ENCODE measurements at regions not wholly inside any gene's neighbourhood (a gene's known extent, or its start where the extent isn't known, plus 50 kb on each side); places are given as distances from the start of the nearest gene placed in this dataset.
"Not testable (repeated sequence)": the region's sequence is repeated elsewhere in the genome, so short reads cannot be mapped to it uniquely, and the experiment has no call there.

DNA sequence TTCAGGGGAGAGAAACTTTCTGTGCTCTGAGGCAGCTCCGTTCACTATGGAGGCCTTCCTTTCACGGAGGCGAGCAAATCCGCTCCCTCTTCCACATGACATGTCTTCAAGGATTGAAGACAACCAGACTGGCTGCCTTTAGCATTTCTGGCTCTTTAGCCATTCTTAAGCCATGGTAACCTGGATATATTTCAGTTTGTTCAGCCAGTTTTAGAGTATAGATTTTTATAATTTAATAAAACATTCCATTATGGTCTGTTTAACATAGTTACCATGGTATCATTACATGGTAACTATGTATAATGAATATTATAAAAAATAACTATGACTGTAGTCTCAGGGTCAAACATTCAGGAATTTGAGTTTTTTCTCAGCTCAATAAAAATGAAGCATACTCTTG, 54.2 kb upstream of the NFIA start:
- Histone ChIP-seq H3K4me3 (ENCODE audit: low read length) (no peak overlapping the region), H3K27me3 (ENCODE audit: control insufficient read depth, insufficient read depth, low read length) (no peaks in the 10 kb centered on the region), H3K36me3 (ENCODE audit: control insufficient read depth, insufficient read depth, low read length) (no peaks in the 10 kb centered on the region), H3K27ac (ENCODE audit: low read length) (no peak overlapping the region), H3K9me3 (ENCODE audit: control insufficient read depth, low read depth, low read length) (no peaks in the 10 kb centered on the region), H3K4me1 (ENCODE audit: control insufficient read depth, insufficient read depth, low read length) (no peaks in the 10 kb centered on the region)
- DNase-seq: no peak
- WGBS (ENCODE audit: insufficient coverage, low lambda C conversion rate): no CpG with 5 or more reads among the region's 4 CpGs

DNA sequence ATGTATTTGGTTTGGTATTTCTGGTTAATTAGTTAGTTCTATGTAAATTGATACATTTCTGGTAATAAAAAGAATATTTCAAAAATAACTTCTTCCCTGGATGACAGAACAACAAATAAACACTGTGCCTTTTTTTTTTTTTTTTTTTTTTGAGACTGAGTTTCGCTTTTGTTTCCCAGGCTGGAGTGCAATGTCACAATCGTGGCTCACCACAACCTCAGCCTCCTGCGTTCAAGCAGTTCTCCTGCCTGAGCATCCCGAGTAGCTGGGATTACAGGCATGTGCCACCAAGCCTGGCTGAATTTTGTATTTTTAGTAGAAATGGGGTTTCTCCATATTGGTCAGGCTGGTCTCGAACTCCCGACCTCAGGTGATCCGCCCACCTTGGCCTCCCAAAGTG, 64.3 kb upstream of the NFIA start:
- WGBS (ENCODE audit: insufficient coverage, low lambda C conversion rate): no CpG with 5 or more reads among the region's 7 CpGs
- not testable (repeated sequence) for H3K9me3 ChIP-seq (ENCODE audit: control insufficient read depth, low read depth, low read length); H3K4me1 ChIP-seq (ENCODE audit: control insufficient read depth, insufficient read depth, low read length); H3K36me3 ChIP-seq (ENCODE audit: control insufficient read depth, insufficient read depth, low read length); H3K4me3 ChIP-seq (ENCODE audit: low read length); H3K27ac ChIP-seq (ENCODE audit: low read length); DNase-seq; H3K27me3 ChIP-seq (ENCODE audit: control insufficient read depth, insufficient read depth, low read length)

DNA sequence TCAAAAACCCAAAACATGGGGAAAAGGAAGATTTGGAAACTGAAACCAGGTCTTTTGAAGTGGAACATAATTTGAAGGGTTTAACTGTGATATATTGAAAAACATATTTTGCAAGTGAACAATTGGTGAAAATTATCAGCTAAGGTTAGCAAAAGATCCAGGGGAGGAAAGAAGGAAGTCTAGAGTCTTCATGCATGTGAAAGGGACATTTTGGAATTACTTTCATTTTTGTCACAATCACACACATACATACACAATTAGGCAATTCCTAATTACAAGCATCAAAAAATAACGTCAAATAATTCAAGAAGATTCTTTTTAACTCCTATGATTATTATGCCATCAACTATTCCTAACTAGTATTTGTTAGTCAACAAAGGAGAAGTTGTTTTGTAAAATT, 64.7 kb upstream of the NFIA start:
- no peaks in the 10 kb centered on the region for H3K9me3 ChIP-seq (ENCODE audit: control insufficient read depth, low read depth, low read length)
- DNase-seq: no peak
- no peak overlapping the region for H3K4me3 ChIP-seq (ENCODE audit: low read length)
- peaks cover 12% of the 10 kb centered on the region for H3K27me3 ChIP-seq (ENCODE audit: control insufficient read depth, insufficient read depth, low read length)
- 100% methylated on average over 1 of the region's 1 CpG for WGBS (ENCODE audit: insufficient coverage, low lambda C conversion rate)
- H3K4me1 ChIP-seq (ENCODE audit: control insufficient read depth, insufficient read depth, low read length): no peaks in the 10 kb centered on the region
- H3K27ac ChIP-seq (ENCODE audit: low read length): no peak overlapping the region
- H3K36me3 ChIP-seq (ENCODE audit: control insufficient read depth, insufficient read depth, low read length): no peaks in the 10 kb centered on the region

DNA sequence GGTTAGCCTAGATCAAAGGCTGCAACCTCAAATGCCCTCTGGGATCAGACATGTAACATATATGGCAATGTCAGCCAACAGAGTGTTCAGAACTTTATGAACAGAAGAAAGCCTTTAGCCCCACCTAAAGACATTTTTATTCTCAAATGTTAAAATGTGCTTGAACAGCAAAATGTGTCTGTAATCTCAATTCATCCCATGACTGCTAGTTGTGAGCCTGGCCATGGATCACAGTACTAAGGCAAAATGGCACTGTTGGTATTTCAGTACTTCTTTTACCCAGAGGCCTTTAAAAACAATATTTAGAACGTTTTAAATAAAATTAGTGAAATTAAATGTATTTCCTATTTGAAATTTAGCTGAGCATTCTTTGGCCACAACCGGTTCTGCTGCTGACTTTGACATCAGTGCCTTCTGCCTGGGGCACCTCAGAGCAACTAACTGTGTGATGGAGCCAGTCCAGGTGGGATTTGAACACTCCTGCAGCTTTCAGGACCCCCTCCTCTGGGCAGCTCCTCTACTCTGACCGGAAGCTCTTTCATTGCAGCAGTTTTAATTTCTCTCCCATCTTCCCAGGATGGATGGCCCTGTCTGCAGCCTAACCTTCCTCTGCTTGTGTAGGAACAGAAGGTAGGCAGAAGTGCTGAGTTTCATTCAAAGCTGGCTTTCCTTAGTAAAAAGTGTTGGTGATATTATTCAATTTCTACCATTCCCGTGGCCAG, 68.3 kb upstream of the NFIA start:
- no peaks in the 10 kb centered on the region for H3K36me3 ChIP-seq (ENCODE audit: control insufficient read depth, insufficient read depth, low read length)
- no peak overlapping the region for H3K27ac ChIP-seq (ENCODE audit: low read length)
- 47% methylated on average over 2 of the region's 4 CpGs for WGBS (ENCODE audit: insufficient coverage, low lambda C conversion rate)
- no peak for DNase-seq
- H3K4me1 ChIP-seq (ENCODE audit: control insufficient read depth, insufficient read depth, low read length): no peaks in the 10 kb centered on the region
- peaks cover 13% of the 10 kb centered on the region for H3K27me3 ChIP-seq (ENCODE audit: control insufficient read depth, insufficient read depth, low read length)
- no peaks in the 10 kb centered on the region for H3K9me3 ChIP-seq (ENCODE audit: control insufficient read depth, low read depth, low read length)
- no peak overlapping the region for H3K4me3 ChIP-seq (ENCODE audit: low read length)

DNA sequence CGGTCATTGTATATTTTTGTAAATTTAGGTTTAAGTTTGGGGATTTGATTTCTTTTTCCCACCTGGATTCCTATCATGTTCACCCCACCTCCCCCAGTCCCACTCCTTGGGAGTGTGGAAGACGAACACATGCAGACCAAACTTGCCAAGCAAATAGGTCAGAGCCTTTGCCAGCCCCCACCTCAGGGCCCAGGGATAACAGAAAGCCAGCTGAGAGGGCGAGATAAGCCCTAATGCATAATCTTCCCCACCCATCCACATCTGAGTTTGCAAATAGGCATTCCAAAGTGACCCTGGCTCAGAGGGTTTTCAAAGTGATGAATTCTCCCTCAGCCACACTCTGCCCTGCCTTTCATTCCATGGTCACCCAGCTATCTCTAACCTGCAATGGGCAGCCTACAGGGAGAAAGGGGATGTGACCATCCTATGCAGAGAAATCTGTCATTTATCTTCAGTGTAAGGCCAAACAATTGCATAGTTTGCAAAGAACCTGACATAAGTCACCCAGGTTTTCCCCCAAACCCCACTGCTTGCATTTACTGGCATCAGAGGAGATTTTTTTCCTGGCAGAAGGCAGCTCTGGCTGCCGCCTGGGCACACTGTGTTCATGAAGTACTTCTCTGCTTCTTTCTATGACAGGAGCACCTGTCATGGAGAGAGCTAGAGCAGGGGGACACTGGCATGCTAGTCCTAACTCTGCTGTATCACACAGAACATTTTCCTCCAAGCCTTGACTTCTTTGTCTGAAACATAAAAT, 69.0 kb upstream of the NFIA start:
- Histone ChIP-seq H3K36me3 (ENCODE audit: control insufficient read depth, insufficient read depth, low read length) (no peaks in the 10 kb centered on the region), H3K9me3 (ENCODE audit: control insufficient read depth, low read depth, low read length) (no peaks in the 10 kb centered on the region), H3K27me3 (ENCODE audit: control insufficient read depth, insufficient read depth, low read length) (peaks cover 13% of the 10 kb centered on the region), H3K4me3 (ENCODE audit: low read length) (no peak overlapping the region), H3K4me1 (ENCODE audit: control insufficient read depth, insufficient read depth, low read length) (no peaks in the 10 kb centered on the region), H3K27ac (ENCODE audit: low read length) (no peak overlapping the region)
- no CpG with 5 or more reads among the region's 4 CpGs for WGBS (ENCODE audit: insufficient coverage, low lambda C conversion rate)
- no peak for DNase-seq

DNA sequence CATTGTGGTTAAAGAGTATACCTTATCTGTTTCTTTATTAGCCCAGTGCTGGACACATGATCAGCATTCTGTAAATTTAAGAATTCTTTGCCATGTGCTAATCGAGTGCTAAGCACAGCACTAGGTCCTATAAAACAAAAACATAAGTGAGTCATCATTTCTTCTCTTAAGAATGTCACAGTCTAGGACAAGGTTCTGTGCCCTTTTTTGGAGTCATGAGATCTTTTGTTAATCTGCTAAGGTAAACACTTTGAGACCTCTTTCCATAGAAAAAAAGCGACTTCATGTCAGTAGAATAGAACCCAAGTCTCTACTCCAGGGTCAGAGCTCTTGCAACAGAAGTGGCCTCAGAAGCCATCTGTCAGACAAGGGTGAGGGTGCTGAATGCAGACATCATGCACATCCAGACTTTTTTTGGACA, 70.0 kb upstream of the NFIA start:
- DNase-seq: no peak
- Histone ChIP-seq H3K4me1 (ENCODE audit: control insufficient read depth, insufficient read depth, low read length) (no peaks in the 10 kb centered on the region), H3K27me3 (ENCODE audit: control insufficient read depth, insufficient read depth, low read length) (peaks cover 13% of the 10 kb centered on the region), H3K27ac (ENCODE audit: low read length) (no peak overlapping the region), H3K36me3 (ENCODE audit: control insufficient read depth, insufficient read depth, low read length) (no peaks in the 10 kb centered on the region), H3K9me3 (ENCODE audit: control insufficient read depth, low read depth, low read length) (no peaks in the 10 kb centered on the region), H3K4me3 (ENCODE audit: low read length) (no peak overlapping the region)
- WGBS (ENCODE audit: insufficient coverage, low lambda C conversion rate): no CpG with 5 or more reads among the region's 2 CpGs

- Histone ChIP-seq H3K27ac (ENCODE audit: low read length) (no peak overlapping the region), H3K36me3 (ENCODE audit: control insufficient read depth, insufficient read depth, low read length) (no peaks in the 10 kb centered on the region), H3K9me3 (ENCODE audit: control insufficient read depth, low read depth, low read length) (no peaks in the 10 kb centered on the region), H3K4me3 (ENCODE audit: low read length) (no peak overlapping the region), H3K4me1 (ENCODE audit: control insufficient read depth, insufficient read depth, low read length) (no peaks in the 10 kb centered on the region), H3K27me3 (ENCODE audit: control insufficient read depth, insufficient read depth, low read length) (peaks cover 13% of the 10 kb centered on the region)
- DNase-seq: no peak
- no CpG with 5 or more reads among the region's 11 CpGs for WGBS (ENCODE audit: insufficient coverage, low lambda C conversion rate)
Measured at GRCh38 chr1:61011561-61012263, 70.6 kb upstream of the NFIA start.

- H3K36me3 ChIP-seq (ENCODE audit: control insufficient read depth, insufficient read depth, low read length): no peaks in the 10 kb centered on the region
- H3K9me3 ChIP-seq (ENCODE audit: control insufficient read depth, low read depth, low read length): no peaks in the 10 kb centered on the region
- 60% methylated on average over 2 of the region's 5 CpGs for WGBS (ENCODE audit: insufficient coverage, low lambda C conversion rate)
- H3K27ac ChIP-seq (ENCODE audit: low read length): no peak overlapping the region
- DNase-seq: no peak
- H3K27me3 ChIP-seq (ENCODE audit: control insufficient read depth, insufficient read depth, low read length): peaks cover 2% of the 10 kb centered on the region
- H3K4me3 ChIP-seq (ENCODE audit: low read length): no peak overlapping the region
- peaks cover 3% of the 10 kb centered on the region for H3K4me1 ChIP-seq (ENCODE audit: control insufficient read depth, insufficient read depth, low read length)
Measured at GRCh38 chr1:61007534-61008364, 74.6 kb upstream of the NFIA start.

GRCh38 chr1:61005614-61006580, 76.5 kb upstream of the NFIA start:
- Histone ChIP-seq H3K27ac (ENCODE audit: low read length) (no peak overlapping the region), H3K36me3 (ENCODE audit: control insufficient read depth, insufficient read depth, low read length) (no peaks in the 10 kb centered on the region), H3K27me3 (ENCODE audit: control insufficient read depth, insufficient read depth, low read length) (no peaks in the 10 kb centered on the region), H3K4me1 (ENCODE audit: control insufficient read depth, insufficient read depth, low read length) (peaks cover 3% of the 10 kb centered on the region), H3K4me3 (ENCODE audit: low read length) (no peak overlapping the region), H3K9me3 (ENCODE audit: control insufficient read depth, low read depth, low read length) (no peaks in the 10 kb centered on the region)
- DNase-seq: no peak
- WGBS (ENCODE audit: insufficient coverage, low lambda C conversion rate): 70% methylated on average over 2 of the region's 9 CpGs

Data from large intestine (tissue), 3 donors.